ENCODE measurements at regions not wholly inside any gene's neighbourhood (a gene's known extent, or its start where the extent isn't known, plus 50 kb on each side); places are given as distances from the start of the nearest gene placed in this dataset.

GRCh38 chr3:4914464-4914863 lies 64.8 kb upstream of the BHLHE40 start:
- Histone ChIP-seq H3K36me3 (ENCODE audit: control insufficient read depth, insufficient read depth, low read length) (no peaks in the 10 kb centered on the region), H3K27me3 (ENCODE audit: control insufficient read depth in 2 of 2, insufficient read depth in 2 of 2, low read length in 2 of 2) (no peaks in the 10 kb centered on the region), H3K4me1 (replicated peaks in 1 of 2; ENCODE audit: control insufficient read depth in 2 of 2, insufficient read depth in 2 of 2, low read length in 2 of 2) (no peaks in the 10 kb centered on the region), H3K9me3 (replicated peaks; ENCODE audit: control insufficient read depth, insufficient read depth, low read depth, low read length) (peaks cover 4% of the 10 kb centered on the region; the same call in 1 of the 2 replicates), H3K9me1 (ENCODE audit: control insufficient read depth, insufficient read depth, low read length) (no peaks in the 10 kb centered on the region), H3K27ac (ENCODE audit: extremely low read depth, low read depth, low read length) (no peak overlapping the region), H3K4me3 (no peak overlapping the region), H3K4me2 (ENCODE audit: insufficient read depth, low read length) (no peak overlapping the region), H2AFZ (ENCODE audit: low read depth, low read length) (no peak overlapping the region), H3K9ac (ENCODE audit: insufficient read depth in 1 of 2, low read depth in 2 of 2, low read length in 2 of 2) (no peak overlapping the region), H4K20me1 (replicated peaks; ENCODE audit: control insufficient read depth, insufficient read depth, low read length) (no peaks in the 10 kb centered on the region), H3K79me2 (ENCODE audit: control insufficient read depth, insufficient read depth, low read length) (no peaks in the 10 kb centered on the region)
- TF ChIP-seq ZNF197 (CRISPR knock-in tag; IDR thresholded peaks at IDR 0.05; ENCODE audit: low read depth) (no peak), FOXJ2 (tag; IDR thresholded peaks at IDR 0.05) (no peak), POLR3G (IDR thresholded peaks at IDR 0.05; ENCODE audit: extremely low read depth, insufficient read length, insufficient replicate concordance) (no peak), MNT (conservative IDR thresholded peaks at IDR 0.05) (no peak), AFF1 (IDR thresholded peaks at IDR 0.05; ENCODE audit: low read depth in 1 of 2, partially characterized antibody in 2 of 2) (no peak), TBL1XR1 (IDR thresholded peaks at IDR 0.05; ENCODE audit: low read length in 2 of 2) (no peak), NFATC3 (IDR thresholded peaks at IDR 0.05) (no peak), NR1H2 (CRISPR knock-in tag; IDR thresholded peaks at IDR 0.05) (no peak), E4F1 (CRISPR knock-in tag; IDR thresholded peaks at IDR 0.05; ENCODE audit: borderline replicate concordance) (no peak), GTF2B (IDR thresholded peaks at IDR 0.05; ENCODE audit: extremely low read depth, insufficient read length) (no peak), HNRNPUL1 (IDR thresholded peaks at IDR 0.05; ENCODE audit: low read length) (no peak)
- BruUV-seq (replicated peaks), result no TSS peak
- no peak for DNase-seq (ENCODE audit: extremely low read depth in 1 of 4, low spot score in 3 of 4)
- no peak for FAIRE-seq
- intact Hi-C loops (cut with micrococcal nuclease) (no loop called here), in situ Hi-C loops (cut with MboI) (no loop called here)
- 14% methylated on average over 5 of the region's 5 CpGs for WGBS (ENCODE audit: insufficient coverage, low coverage, missing lambda C conversion rate)
- POLR2A ChIA-PET, result no interaction called here
- no peak for ATAC-seq
- CTCF ChIA-PET (ENCODE audit: low intra/inter-chr PET ratio), result no interaction called here
